Esophagus squamous epithelium (tissue), 5 donors: ENCODE measurements at regions not wholly inside any gene's neighbourhood (a gene's known extent, or its start where the extent isn't known, plus 50 kb on each side); places are given as distances from the start of the nearest gene placed in this dataset.

Experiments
- DNase-seq: peaks from one replicate; lab custom pipeline; 2025; lab: John Stamatoyannopoulos, UW
- H3K27ac ChIP-seq, 4 donors: fragments of 200-600 bp; sonication (generic); one replicate each; pipeline ENCODE4 v1.5.1; 2016 to 2019; ENCODE audit warnings: mild to moderate bottlenecking in 1 of 4
- H3K27me3 ChIP-seq, 4 donors: fragments of 200-600 bp; sonication (generic); 1 replicate in 3 of 4; 2 replicates in 1 of 4; pipeline versions ENCODE4 v1.5.1 to v1.6.0; 2017 to 2021; ENCODE audit warnings: antibody characterized with exemption in 1 of 4
- H3K36me3 ChIP-seq, 3 donors: fragments of 200-600 bp; sonication (generic); one replicate each; pipeline ENCODE4 v1.5.1; 2016 to 2019
- H3K4me1 ChIP-seq, 3 donors: fragments of 200-600 bp; sonication (generic); one replicate each; pipeline ENCODE4 v1.5.1; 2017 to 2019
- H3K4me3 ChIP-seq, 4 donors: fragments of 200-600 bp; sonication (generic); 1 replicate in 3 of 4; 2 replicates in 1 of 4; pipeline ENCODE4 v1.5.1; 2016 to 2019; ENCODE audit warnings: mild to moderate bottlenecking in 2 of 4, moderate library complexity in 1 of 4
- H3K9me3 ChIP-seq, 3 donors: fragments of 200-600 bp; sonication (generic); one replicate each; pipeline ENCODE4 v1.5.1; 2016 to 2019
- CTCF ChIP-seq, 6 experiments: fragments of 450-650 bp in 4 of 6; fragments of 200-600 bp in 2 of 6; sonication (generic) in 2 of 6; IDR thresholded peaks; one replicate each; pipeline ENCODE4 v1.5.1; 2016 to 2019; ENCODE audit warnings: antibody characterized with exemption in 6 of 6, mild to moderate bottlenecking in 4 of 6, moderate library complexity in 4 of 6
- POLR2A ChIP-seq, 4 donors: fragments of 450-650 bp; IDR thresholded peaks; one replicate each; pipeline ENCODE4 v1.6.1; 2017; ENCODE audit warnings: antibody characterized with exemption in 4 of 4, mild to moderate bottlenecking in 4 of 4, moderate library complexity in 3 of 4
- WGBS, 2 donors: methylation state at CpG; one replicate each; pipeline ENCODE4 v1.1.5; 2018; 5-methylcytosine and 5-hydroxymethylcytosine counted together
- intact Hi-C: fragments of 100-400 bp; cut with DNase I; formaldehyde crosslinking; loops from one replicate; pipeline ENCODE4 v1.15.0; 2022
- donor health status: DM: yes; HTN: yes; CAD: no.

- TF ChIP-seq POLR2A (IDR thresholded peaks at IDR 0.05): no peak
- no peak for TF ChIP-seq CTCF (IDR thresholded peaks at IDR 0.05)
- Histone ChIP-seq H3K27me3 (no peaks in the 10 kb centered on the region), H3K36me3 (no peaks in the 10 kb centered on the region), H3K4me1 (no peaks in the 10 kb centered on the region), H3K9me3 (no peaks in the 10 kb centered on the region), H3K27ac (no peak overlapping the region), H3K4me3 (no peak overlapping the region)
- intact Hi-C loops: no loop called here
- DNase-seq: no peak
Observed at GRCh38 chr4:15364183-15364582, 63.6 kb upstream of the C1QTNF7 start.

DNA sequence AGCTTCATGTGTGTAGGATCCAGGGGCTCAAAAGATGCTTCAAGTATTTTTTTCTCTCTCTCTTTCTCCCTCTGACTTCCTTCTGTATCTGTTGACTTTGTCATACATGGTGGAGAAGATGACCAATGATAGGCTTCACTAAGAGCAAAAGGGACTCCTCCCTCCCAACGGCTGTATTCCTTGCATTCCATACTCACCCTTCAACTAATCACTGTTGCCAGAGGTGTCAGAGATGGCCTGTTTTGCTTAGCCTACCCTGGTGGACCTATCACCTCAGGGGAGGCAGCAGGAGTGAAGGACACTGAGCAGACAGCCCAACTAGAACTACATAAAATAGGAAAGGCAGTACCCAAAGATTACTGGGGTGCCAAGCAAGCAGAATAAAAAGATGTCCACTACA lies 62.2 kb upstream of the C1QTNF7 start:
- Histone ChIP-seq H3K27me3 (no peaks in the 10 kb centered on the region), H3K4me3 (no peak overlapping the region), H3K9me3 (no peaks in the 10 kb centered on the region), H3K36me3 (no peaks in the 10 kb centered on the region), H3K27ac (no peak overlapping the region), H3K4me1 (peaks cover 0 to under 1% (median 0%) of the 10 kb centered on the region in 3 donors)
- WGBS, 2 donors: 20 to 29% methylated on average over 1 of the region's 1 CpG
- DNase-seq: no peak
- no peak for TF ChIP-seq POLR2A (IDR thresholded peaks at IDR 0.05)
- TF ChIP-seq CTCF (IDR thresholded peaks at IDR 0.05): no peak
- intact Hi-C loops: no loop called here

GRCh38 chr4:15366721-15367120 lies 61.1 kb upstream of the C1QTNF7 start:
- 27 to 42% methylated on average over 1 of the region's 1 CpG for WGBS, 2 donors

GRCh38 chr4:15368856-15369255 lies 59.0 kb upstream of the C1QTNF7 start:
- no peaks in the 10 kb centered on the region for H3K9me3 ChIP-seq

More at GRCh38 chr4:15366721-15367120, 61.1 kb upstream of the C1QTNF7 start:
- Histone ChIP-seq H3K9me3 (no peaks in the 10 kb centered on the region), H3K4me1 (peaks cover 0 to 4% (median 0%) of the 10 kb centered on the region in 3 donors), H3K4me3 (no peak overlapping the region), H3K27me3 (no peaks in the 10 kb centered on the region), H3K27ac (no peak overlapping the region), H3K36me3 (no peaks in the 10 kb centered on the region)
- TF ChIP-seq CTCF (IDR thresholded peaks at IDR 0.05) (no peak), POLR2A (IDR thresholded peaks at IDR 0.05) (no peak)
- intact Hi-C loops: no loop called here
- no peak for DNase-seq

GRCh38 chr4:15370296-15370695 lies 57.5 kb upstream of the C1QTNF7 start:
- no peaks in the 10 kb centered on the region for H3K9me3 ChIP-seq
- no peak overlapping the region for H3K27ac ChIP-seq
- TF ChIP-seq CTCF (IDR thresholded peaks at IDR 0.05): no peak
- no peak for TF ChIP-seq POLR2A (IDR thresholded peaks at IDR 0.05)
- no peaks in the 10 kb centered on the region for H3K27me3 ChIP-seq
- intact Hi-C loops: no loop called here
- no peaks in the 10 kb centered on the region for H3K36me3 ChIP-seq
- H3K4me3 ChIP-seq: no peak overlapping the region
- no peak for DNase-seq
- peaks cover 0 to 4% (median 0%) of the 10 kb centered on the region in 3 donors for H3K4me1 ChIP-seq

More at GRCh38 chr4:15368856-15369255, 59.0 kb upstream of the C1QTNF7 start:
- H3K27ac ChIP-seq: no peak overlapping the region
- TF ChIP-seq CTCF (IDR thresholded peaks at IDR 0.05): no peak
- no peaks in the 10 kb centered on the region for H3K36me3 ChIP-seq
- H3K4me1 ChIP-seq: peaks cover 0 to 4% (median 0%) of the 10 kb centered on the region in 3 donors
- intact Hi-C loops: no loop called here
- WGBS, 2 donors: 29 to 56% methylated on average over 3 of the region's 3 CpGs
- no peak for DNase-seq
- H3K27me3 ChIP-seq: no peaks in the 10 kb centered on the region
- no peak overlapping the region for H3K4me3 ChIP-seq
